HG02642 (cell line): ENCODE measurements at regions not wholly inside any gene's neighbourhood (a gene's known extent, or its start where the extent isn't known, plus 50 kb on each side); places are given as distances from the start of the nearest gene placed in this dataset.

Source experiments
- ATAC-seq: cut with Tn5 transposase; IDR thresholded peaks from one replicate; pipeline ENCODE4 v1.9.1; 2021; ENCODE audit warnings: mild to moderate bottlenecking; ENCODE audit not compliant: unreplicated experiment, poor library complexity

DNA sequence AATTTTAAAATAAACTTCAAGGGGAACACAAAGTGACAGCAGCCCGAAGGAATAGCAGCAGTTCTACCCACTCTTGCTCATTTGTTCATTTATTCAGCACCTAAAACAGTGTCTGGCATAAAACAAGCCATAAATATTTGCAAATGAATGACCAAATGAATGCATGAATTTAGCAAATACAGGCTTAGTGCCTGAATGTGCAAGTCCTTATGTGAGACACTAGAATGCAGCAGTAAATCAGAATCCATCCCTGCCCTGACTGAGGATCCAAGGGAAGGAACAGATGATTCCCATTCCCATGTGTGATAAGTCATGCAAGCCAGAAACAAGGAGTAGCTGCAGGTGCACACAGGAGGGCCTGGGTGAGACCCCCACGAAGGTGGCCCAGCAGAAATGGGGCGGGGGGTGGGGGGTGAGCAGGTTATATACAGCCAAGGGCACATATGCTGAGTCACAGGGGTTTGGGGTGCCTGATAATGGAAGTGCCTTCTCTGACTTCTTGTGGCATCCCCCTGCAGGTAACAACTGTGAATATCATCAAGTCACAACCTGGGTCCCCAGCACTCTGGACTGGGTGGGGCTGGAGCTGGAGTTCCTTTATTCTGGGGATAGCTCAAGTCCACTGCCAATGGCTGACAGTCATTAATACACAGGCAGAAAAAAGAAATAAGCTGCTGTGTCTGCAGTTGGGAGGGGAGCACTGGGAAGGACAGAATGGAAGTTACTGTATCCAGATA lies 311.9 kb downstream of the TXNL1 start:
- ATAC-seq, result no peak

DNA sequence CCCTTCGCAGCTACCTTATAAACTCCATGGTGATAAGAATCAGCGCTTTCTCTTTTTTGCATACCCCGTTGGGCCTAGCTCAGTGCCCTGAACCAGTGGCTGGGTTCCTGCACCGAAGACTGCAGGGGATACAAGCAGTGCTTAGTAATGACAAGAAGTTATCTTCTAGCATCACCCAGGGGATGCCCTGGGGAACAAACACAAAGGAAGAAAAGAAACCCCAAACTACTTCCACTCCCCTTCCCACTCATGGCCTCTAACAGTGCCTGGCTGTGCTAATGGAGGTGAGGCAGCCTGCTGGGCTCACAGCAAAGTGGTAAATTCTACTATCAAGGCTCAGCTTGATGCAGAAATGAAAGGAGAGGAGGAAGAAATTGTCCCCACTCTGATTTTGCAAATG lies 314.7 kb downstream of the TXNL1 start:
- no peak for ATAC-seq

DNA sequence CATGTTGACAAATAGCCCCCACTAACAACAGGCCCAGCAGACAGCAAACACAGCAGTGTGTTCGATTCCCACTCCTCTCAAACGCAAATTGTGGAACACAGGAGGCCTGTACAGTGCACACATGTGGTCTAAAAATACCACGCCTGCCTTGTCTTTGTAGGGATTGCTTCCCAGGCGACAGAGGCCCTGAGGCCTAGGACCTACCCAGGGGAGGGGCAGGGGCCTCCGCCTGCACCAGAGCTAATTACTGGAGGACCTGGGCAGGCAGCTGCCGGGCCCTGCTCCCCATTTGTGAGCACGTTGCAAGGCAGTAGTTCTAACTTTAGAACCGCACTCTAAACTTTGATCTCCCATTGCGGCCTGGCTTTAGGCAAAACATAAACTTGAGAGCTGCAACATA lies 316.0 kb downstream of the TXNL1 start:
- no peak for ATAC-seq

DNA sequence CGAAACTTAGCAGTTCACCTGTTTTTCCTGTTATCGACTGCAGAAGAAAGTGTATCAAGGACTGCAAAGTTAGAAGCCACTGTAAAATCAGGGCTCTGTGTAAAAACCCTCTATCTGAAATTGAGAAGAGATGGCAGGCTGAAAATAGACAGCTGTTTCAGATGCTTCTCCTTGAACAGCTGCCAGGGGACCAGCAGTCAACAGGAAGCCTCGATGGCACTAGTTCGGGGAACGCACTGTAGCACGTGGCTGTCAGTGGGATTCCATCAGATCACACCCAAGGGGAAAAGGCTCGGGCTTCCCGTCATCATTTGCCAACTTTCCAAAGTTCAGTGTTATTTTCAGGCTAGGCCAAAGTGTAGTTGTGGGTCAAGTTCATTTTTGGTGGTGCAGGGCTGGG lies 316.9 kb downstream of the TXNL1 start:
- no peak for ATAC-seq

DNA sequence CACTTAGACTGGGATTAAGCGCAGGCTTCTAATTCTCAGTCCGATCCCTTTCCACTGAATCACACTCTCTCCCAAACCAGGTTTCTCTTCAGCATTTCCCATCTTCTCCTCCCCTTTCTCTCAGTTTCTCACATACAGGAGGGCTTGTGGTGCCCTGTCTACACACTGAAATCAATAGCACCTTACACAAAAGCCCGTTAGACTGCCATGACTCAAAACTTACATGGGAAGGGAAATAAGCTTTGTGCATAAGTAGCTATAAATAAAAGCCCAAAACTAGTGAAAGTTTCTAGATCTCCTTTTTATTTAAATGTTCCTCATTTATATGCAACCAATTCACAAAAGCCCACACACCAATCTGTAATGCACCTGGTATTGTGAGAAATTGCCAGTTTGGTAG lies 318.4 kb downstream of the TXNL1 start:
- no peak for ATAC-seq

DNA sequence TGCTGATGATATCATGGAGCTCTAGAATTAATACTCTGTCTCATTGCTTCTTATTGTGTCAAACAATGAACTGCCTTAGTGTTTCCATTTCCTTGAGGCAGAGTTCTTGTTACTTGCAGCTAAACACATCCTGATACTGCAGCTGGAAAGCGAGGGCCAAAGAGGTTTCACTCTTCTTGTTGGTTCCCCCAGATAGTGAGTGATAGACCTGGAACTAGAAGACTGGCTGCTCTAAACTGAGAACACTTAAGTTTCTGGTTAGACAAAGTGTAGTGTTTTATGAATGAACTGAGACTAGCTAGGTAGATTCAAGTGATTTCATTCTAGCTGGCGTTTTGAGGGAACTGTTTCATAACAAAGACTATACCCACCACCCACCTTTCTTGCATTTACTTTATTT lies 321.7 kb downstream of the TXNL1 start:
- ATAC-seq, result no peak

DNA sequence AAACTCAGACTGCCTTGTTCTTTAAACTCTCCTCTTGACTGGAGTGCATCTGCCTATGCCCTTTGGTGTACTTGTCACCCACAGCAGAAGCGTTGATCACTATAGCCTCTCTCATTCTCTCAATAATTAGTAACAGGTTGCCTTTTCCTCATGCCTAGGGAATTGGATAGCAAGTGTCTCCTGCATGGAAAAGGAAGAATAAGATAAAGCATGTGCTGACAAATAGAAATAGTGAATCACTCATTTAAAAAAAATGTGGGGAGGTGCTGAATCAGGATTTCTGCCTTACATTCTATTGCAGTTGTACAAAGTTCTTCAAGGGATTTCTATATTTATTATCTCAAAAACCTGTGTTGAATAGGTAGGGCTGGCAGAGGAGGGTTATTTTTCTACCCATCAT lies 323.0 kb downstream of the TXNL1 start:
- no peak for ATAC-seq

DNA sequence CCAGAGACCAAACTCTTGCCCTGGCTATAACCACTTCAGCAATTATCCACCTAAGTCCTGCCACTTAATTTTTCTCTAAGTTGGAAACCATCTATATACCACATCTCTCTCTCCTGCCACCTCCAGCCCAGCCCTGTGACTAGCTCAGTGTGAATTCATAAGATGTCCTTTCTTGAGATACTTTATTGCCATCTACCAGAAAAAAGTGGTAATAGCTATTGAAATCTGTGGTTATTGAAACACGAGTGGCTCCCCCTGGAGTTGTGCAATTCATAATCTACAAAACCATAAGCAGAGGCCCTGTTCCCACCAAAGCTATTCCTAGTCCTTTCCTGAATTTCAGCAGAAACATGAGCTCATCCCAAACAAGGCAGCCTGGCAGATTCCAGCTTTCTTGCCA lies 324.0 kb downstream of the TXNL1 start:
- ATAC-seq, result no peak

DNA sequence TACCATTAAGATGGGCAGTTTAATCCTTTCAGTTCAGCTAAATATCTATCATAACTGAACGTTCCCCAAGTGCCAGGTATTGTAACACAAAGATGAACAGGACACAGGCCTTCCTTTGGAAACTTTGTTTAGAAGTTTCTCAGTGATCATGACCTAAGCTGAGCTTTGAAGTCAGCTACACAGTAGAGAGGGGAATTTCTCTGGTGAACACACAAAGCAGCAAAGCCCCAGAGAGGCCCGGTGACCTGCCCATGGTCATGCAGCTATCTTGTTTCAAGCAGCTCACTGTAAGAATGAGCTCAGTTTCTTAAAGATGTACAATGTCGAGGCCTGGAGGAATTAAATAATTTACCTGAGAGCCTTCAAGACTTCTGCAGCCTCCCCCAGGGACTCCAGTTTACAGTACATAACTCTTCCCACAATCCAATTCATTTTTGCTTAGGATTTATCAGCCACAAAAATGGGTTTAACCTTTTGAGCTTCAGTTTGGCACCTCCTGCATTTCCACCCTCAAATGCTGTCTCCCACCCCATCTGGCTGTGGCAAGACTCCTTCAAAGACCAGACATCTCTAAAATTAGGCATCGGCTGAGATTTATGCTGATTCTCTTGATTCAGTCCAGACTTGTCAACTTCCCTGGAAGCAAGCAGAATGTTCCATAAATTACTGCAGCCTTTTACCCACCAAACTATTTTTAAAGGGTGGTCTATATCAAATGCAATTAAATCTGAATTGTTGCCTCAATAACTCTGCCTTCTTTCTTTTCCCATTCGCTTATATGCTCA lies 325.6 kb downstream of the TXNL1 start:
- no peak for ATAC-seq

DNA sequence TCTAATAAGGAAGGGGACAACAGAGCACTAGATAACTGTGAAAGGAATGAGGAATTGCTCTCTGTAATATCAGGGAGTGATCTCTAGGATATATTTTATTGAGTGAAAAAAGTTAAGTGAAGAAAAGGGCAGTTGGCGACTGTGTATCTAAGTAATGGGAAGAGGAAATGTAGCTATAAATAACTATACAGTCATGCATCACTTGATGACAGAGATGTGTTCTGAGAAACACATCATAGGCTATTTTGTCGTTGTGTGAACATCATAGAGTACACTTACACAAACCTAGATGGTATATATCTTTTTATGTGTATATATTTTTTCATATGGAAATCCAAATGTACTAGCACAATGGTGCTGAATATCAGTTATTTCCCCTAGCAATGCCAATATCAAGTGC lies 329.3 kb downstream of the TXNL1 start:
- no peak for ATAC-seq

DNA sequence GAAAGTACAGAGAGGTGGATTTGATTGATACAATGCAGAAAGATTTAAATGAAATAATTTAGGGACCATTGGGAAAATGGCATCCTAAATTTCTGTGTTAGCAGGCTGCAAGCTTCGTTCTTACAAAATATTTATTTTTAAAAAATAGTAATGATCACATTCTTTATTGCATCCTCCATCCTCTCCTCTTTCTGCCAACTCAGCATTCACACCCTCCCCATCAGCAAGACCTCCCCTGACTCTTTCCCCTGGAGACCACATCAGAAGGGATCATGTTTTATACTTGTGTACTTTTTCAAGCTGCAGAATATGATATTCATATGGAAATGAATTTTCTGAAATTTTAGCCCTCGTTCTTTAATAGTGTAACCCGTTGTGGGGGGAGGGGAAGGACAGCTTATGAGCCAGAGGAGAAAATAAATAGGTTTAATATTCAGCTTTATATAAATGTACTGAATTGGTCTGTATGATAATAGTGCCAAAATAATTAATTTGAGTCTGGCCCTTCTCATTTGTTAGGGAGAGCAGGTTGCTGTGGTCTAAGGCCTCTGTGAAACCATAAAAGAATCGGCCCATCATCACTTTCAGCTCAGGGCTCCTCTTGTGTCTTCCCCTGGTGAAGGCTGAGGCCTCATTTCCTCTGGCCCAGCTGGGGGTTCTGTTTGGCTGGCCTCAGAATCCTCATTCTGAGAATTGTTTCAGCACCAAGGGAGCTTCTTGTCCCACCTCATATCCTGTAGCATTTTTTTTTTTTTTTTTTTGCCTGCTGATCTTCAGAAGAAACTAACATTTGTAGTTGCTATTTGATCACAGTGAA lies 330.8 kb downstream of the TXNL1 start:
- ATAC-seq, result no peak

DNA sequence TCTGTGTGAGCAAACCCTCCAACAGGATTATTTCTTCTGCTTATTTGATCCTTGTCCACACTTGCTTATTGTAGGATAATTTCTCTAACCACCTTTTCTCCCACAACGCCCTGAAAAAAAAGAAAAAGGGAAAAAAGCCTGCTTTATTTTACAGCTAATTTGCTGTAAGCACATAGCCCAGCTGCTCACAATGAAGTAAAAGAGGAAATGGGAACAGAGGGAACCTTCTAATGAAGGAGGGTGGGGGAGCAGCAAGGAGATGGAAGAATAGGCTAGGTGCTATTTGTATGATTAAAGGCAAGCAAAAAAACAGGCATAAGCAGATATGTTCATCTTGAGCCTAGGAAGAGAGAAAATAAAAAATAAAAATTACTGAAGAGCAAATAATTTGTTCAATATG lies 331.6 kb downstream of the TXNL1 start:
- no peak for ATAC-seq

DNA sequence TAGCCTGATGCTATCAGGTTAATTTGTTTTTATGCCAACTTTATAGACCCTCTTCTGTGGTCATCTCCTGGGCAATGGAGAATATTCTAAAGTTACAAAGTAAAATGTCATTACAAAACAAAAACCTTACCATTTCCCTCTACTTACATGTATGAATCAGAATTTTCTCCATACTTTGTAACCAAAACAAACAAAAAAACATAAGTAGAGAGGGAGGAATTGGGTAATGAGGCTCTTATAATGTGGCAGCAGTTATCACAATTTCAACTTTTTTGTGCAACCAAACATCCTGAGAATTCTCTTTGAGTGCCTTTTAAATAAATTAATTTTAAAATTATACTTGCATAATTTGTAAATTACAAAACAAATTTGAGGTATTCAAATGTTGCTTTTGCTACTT lies 332.8 kb downstream of the TXNL1 start:
- no peak for ATAC-seq

DNA sequence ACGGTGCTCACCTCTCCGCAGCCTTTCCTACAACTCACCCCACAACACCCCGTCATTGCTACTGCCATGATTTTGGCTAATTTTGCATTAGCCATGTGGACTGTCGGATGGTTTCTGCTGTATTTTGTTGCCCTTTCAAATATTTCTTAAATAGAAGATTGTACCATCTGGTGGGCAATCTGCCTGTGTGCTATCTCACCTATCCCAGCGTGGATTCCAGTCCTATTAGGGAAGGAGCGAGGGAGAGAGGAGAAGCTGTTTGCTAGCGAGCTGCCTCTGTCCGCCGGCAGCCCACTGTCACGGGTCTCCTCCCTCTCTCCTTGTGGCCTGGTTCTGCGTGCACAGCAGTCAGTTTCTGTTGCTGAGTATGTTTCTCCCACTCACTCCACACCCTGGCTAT lies 336.2 kb downstream of the TXNL1 start:
- no peak for ATAC-seq

DNA sequence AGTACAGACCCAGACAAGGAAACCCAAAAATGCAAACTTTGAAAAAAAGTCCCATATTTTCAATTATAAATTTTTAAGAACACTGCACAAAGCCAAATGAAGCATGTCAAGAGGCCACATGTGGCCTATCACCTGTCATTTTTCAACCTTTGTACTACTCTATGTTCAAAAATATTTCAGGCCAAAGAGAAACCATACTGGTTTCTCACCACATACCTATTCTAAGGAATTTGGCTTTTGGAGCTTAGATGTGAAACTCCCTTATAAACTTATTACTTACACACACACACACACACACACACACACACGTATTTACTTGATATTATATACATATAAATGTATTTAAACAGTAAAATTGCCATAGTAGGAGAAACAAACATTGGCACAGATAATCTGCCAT lies 338.7 kb downstream of the TXNL1 start:
- ATAC-seq, result no peak

DNA sequence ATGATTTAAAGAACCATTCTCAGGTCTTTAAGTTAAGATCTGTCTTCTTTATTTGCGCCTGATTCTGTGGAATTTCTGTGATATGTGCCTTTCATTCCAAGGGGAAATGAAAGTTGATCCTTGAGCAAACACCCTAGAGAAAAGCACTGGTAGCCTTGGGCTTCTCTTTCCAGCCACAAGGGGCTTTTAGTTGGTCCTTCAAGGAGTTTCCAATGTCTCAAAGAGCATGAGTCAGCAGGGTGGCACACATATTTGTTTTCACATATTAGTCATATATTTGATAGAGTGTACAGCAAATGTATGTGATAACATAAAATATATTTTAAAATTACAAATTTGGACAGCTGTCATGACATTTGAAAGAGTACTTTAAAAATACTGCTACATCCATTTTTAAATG lies 339.5 kb downstream of the TXNL1 start:
- ATAC-seq, result no peak

DNA sequence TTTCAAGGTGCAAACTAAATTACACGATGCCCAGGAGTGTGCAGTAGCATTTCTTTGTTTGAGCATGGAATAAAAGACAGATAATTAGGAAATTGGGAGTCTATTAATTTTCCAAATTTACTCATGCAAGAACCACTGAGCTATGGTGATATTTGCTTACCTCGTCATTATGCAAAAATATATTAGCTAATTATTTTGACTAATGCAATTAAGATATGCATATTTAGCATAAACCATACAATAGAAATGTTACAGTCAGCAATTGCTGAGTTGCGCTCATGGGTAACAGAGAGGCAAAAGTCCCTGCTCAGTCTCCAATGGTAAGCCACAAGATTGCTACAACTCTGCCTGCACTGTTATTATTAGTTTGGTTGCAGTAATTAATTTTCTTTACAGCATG lies 342.0 kb downstream of the TXNL1 start:
- no peak for ATAC-seq

DNA sequence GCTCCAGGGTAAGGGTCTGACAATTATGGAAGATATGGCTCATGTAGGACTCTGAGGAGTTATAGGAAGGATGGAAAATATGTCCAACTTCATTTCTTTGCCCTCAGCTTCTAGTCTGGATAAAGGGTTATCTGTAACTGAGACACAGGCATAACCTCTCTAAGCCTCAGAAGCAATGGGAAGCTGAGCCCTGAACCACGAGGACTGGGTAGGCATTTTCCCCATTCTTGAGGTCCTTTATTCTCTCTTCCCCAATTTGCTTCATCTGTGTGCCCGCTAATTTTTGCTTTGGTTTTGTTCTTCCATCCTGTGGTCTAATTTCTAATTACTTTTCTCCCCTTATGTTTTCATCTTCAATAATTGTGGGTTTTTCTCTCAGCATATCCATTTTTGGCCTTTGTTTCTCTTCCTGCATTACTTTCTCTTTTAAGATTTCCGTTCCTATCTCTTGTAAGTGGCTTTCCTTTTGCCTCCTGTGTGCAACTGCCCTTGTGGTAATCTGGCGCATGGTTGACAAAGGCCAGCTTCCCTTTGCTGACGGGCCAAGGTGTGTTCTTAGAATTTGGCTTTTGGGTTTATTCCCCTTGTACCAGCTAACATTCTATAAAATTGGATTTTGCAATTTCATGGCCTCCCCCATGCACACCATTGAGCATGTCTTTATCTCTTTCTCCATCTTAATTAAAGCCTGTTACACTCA lies 343.8 kb downstream of the TXNL1 start:
- ATAC-seq, result no peak

DNA sequence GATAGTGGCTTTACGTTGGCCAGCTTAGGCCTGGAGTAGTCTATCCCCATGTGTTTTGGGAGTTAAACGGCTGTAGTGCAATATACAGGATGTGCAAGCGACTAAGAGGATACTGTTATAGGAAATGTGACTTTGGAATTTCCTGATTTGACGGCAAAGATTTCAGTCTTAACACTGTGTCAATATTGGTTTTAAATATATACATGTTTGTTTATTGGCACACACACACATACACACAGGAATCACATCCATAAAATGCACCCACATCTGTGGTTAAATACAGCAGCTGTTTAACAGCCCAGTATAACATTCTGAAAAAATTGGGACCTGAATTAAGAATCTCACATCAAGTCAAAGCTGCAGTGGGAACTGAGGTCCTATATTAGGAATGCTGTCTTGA lies 347.1 kb downstream of the TXNL1 start:
- ATAC-seq, result no peak

DNA sequence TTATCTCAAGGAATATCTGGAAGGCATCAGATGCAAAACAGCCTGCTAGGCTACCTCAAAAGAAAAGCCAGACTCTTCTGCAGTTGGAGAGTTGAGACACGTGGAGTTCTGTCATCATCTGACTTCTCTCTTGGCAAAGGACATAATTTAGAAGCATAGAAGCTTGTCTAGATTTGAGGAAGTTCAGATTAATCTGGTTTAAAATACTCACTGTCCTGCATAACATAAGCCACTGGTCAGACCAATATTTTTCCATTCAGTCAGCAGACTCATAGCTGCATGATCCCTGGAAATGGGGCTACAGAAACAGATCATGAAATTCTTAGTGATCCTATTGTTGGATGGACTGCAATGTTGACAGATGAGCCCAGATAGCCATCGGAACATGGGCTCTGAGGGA lies 349.0 kb downstream of the TXNL1 start:
- ATAC-seq, result no peak
